Astrocyte of the cerebellum (primary cell): ENCODE measurements at regions not wholly inside any gene's neighbourhood (a gene's known extent, or its start where the extent isn't known, plus 50 kb on each side); places are given as distances from the start of the nearest gene placed in this dataset.
"Not testable (repeated sequence)": the region's sequence is repeated elsewhere in the genome, so short reads cannot be mapped to it uniquely, and the experiment has no call there.

Experiments
- DNase-seq: peaks from one replicate; pipeline ENCODE4 v3.0.0-alpha.2; 2011; ENCODE audit warnings: low read depth
- H3K4me3 ChIP-seq: 2 replicates; pipeline ENCODE4 v1.5.1; 2011; ENCODE audit warnings: mild to moderate bottlenecking, low read depth, low read length, moderate library complexity
- CTCF ChIP-seq: IDR thresholded peaks from 2 replicates; pipeline ENCODE4 v1.5.1; 2012; ENCODE audit warnings: low read length, low read depth, moderate library complexity, mild to moderate bottlenecking; ENCODE audit errors: missing control alignments
- in situ Hi-C: cut with HindIII; loops from 2 replicates; pipeline ENCODE4 v1.10.0; 2017; ENCODE audit warnings: low sequenced_read_pairs

- no peak overlapping the region for H3K4me3 ChIP-seq
- in situ Hi-C loops: no loop called here
- DNase-seq: no peak
- no peak for TF ChIP-seq CTCF
Observed at GRCh38 chr5:119752921-119753886, 123.8 kb downstream of the FAM170A start.

- H3K4me3 ChIP-seq, DNase-seq, in situ Hi-C loops: not testable (repeated sequence)
Observed at GRCh38 chr5:119754825-119755224, 125.5 kb downstream of the FAM170A start.

GRCh38 chr5:119757276-119757675 is 127.9 kb downstream of the FAM170A start:
- DNase-seq: no peak
- in situ Hi-C loops: no loop called here
- no peak for TF ChIP-seq CTCF
- no peak overlapping the region for H3K4me3 ChIP-seq

GRCh38 chr5:119769695-119770693 is 140.6 kb downstream of the FAM170A start:
- in situ Hi-C loops: not testable (repeated sequence)

GRCh38 chr5:119780145-119780544 is 150.8 kb downstream of the FAM170A start:
- H3K4me3 ChIP-seq, in situ Hi-C loops, DNase-seq: not testable (repeated sequence)

More at GRCh38 chr5:119769695-119770693, 140.6 kb downstream of the FAM170A start:
- not testable (repeated sequence) for H3K4me3 ChIP-seq, DNase-seq

- no peak for DNase-seq
- no peak for TF ChIP-seq CTCF
- in situ Hi-C loops: no loop called here
- no peak overlapping the region for H3K4me3 ChIP-seq
Observed at GRCh38 chr5:119785057-119785456, 155.7 kb downstream of the FAM170A start.

- H3K4me3 ChIP-seq: no peak overlapping the region
- TF ChIP-seq CTCF: no peak
- no peak for DNase-seq
- in situ Hi-C loops: no loop called here
Observed at GRCh38 chr5:119789406-119790117, 160.2 kb downstream of the FAM170A start.
